RCC 7860 (cell line): ENCODE measurements at regions not wholly inside any gene's neighbourhood (a gene's known extent, or its start where the extent isn't known, plus 50 kb on each side); places are given as distances from the start of the nearest gene placed in this dataset.

Experiments used
- DNase-seq: peaks from one replicate; pipeline ENCODE4 v3.0.0-alpha.2; 2015; ENCODE audit warnings: low spot score
- FAIRE-seq: peaks from 2 replicates; lab custom pipeline; 2012; peaks lifted over from hg19 to GRCh38; lab: Jason Lieb, UNC

- no peak for FAIRE-seq
- DNase-seq, result no peak
Measured at GRCh38 chr3:135458541-135459322, 506.8 kb upstream of the PPP2R3A start.

- DNase-seq (no peak), FAIRE-seq (no peak)
Measured at GRCh38 chr3:135460273-135460672, 505.3 kb upstream of the PPP2R3A start.

DNA sequence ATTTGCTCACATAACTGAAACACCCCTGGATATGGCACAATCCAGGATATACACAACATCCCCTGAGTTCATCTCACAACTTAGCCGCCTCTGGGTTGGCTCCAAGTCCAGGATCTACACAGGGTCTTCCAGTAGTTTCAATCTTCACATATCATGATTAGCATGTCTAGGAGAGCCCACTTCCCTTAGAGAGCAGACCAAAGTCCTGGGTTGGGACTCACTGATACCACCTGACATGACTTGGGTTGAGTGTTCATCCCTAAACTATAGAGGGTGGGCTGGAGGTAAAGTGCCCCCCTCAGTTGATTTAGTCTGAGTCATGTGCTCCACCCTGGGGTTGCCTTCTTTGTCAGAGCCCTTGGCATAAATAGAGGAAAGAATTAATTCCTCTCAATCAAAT, 493.6 kb upstream of the PPP2R3A start:
- DNase-seq (no peak), FAIRE-seq (no peak)

- FAIRE-seq (no peak), DNase-seq (no peak)
Measured at GRCh38 chr3:135473449-135473848, 492.1 kb upstream of the PPP2R3A start.

GRCh38 chr3:135487261-135487660, 478.3 kb upstream of the PPP2R3A start:
- no peak for FAIRE-seq
- no peak for DNase-seq

DNA sequence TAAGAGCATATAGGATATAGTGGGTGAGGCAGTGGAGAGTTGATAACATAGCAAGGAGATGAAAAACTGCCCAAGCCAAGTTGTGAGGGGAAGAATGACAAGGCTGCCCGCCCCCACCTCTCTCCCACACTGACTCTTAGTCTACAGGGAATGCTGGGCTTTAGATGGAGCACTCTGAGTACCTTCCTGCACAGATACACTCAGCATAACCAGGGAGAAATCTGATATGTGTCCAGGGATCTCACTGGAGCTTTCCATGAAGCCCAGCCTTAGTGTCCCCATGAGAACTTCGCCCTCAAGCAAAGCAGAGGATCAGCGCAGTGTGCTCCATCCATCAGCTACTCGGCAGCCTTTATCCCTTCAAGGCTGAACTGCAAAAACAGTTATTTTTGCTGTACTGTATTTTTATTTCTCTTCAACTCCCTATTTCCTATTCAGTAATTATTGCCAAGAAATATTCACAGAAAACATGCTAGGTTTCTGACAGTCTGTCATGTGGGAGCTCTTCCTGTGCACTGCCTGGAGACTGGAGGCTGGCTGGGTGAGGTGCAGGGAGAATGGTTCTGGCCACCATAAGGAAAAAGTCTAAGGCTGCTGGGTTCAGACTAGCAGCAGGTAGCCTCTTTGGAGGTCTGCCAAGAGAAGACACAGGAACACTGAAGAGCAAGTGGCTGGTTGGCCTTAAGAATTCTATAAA, 475.2 kb upstream of the PPP2R3A start:
- DNase-seq (no peak), FAIRE-seq (no peak)

DNA sequence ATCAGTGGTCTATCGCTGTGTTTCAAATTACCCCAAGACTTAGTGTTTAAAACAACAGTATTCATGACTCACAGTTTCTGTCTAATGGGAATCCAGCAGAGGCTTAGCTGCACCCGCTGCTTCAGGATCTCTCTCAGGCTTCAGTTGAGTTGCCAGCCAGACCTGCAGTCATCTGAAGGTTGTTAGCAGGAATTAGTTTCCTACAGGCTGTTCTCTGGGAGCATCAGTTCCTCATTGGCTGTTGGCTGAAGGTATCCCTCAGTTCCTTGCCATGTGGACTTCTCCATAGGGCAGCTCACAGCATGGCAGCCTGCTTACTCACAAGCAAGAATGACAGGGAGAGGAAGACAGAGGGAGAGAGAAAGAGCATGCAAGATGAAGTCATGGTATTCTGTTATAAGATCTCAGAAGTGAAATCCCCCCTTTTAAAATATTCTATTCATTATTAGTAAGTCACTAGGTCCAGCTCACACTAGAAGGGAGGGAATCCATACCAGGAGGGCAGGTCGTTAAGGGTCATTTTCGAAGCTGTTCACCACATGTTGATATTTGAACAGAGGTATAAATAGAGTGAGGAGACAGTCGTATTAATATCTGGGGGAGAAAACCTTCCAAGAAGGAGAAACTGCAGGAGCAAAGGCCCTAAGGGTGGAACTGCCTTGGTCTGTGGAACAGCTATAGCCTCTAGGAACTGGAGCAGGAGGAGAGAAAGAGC, 473.9 kb upstream of the PPP2R3A start:
- FAIRE-seq (no peak), DNase-seq (no peak)

GRCh38 chr3:135495891-135496290, 469.6 kb upstream of the PPP2R3A start:
- no peak for FAIRE-seq
- DNase-seq, result no peak

DNA sequence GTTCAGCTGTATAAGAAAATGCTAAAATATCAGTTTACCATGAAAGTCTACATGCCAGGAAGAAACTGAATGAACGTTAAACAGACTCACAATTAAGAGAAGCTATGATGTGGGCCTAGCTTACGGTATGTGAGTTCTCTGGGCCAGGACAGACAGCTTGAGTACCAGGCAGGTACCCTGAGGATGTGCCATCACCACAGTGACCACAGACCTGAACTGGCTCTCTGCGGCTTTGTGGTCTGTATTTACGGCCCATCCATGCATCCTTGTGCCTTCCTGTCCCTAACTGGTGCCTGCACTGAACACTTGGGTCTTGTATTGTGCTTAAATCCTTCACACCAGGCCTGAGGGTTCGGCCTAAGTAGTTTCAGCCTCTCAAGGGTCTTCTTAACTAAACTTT, 467.5 kb upstream of the PPP2R3A start:
- FAIRE-seq (no peak), DNase-seq (no peak)

GRCh38 chr3:135499426-135499825, 466.1 kb upstream of the PPP2R3A start:
- no peak for DNase-seq
- FAIRE-seq, result no peak

DNA sequence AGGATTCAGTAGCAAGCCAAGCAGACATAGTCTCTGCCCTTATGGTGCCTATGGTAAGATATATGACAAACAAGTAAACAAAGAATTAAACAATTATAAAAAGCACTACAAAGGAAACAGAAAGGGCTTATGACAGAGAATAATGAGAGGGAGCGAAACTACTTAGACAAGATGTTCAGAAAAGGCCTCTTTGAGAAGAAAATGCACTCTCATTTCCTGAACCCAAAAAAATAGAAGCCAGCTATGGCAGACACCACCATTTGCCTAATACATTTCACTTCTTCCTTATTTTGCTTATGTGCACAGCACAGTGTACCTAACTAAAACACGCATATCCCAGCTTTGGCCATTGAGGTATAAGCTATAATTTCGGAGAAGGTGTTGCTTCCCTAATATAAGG, 465.5 kb upstream of the PPP2R3A start:
- DNase-seq, result no peak
- no peak for FAIRE-seq

DNA sequence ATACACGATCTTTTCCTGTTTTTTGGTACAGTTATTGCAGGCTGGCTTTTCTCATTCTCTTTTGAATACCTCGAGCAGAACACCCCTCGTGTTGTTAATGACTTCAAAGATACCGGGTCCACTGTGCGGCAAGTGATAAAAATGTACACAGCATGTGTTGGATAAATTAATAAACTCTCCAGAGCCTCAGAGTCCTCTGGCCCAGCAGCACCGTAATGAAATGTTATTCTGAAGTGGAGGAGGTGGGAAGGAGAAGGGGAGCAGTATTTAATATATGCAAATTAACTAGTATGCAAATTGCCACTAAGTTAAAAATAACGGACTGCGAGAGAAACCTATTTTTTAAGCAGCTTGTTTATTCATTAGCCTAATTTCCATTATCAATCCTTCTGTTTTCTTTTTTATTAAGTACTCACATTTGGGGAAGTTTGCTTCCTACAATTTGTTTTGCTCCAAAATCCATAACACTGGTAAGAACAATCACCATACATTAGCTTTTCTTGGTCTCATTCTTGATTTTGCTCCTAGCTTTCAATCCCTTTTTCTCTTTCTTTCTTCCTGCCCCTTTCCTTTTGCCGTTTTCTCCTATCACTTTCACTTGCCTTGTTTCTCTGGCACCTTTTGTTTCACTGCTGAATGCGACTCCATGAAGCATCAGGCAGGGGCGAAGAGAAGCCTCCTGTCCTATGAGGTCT, 462.3 kb upstream of the PPP2R3A start:
- no peak for DNase-seq
- FAIRE-seq, result no peak

DNA sequence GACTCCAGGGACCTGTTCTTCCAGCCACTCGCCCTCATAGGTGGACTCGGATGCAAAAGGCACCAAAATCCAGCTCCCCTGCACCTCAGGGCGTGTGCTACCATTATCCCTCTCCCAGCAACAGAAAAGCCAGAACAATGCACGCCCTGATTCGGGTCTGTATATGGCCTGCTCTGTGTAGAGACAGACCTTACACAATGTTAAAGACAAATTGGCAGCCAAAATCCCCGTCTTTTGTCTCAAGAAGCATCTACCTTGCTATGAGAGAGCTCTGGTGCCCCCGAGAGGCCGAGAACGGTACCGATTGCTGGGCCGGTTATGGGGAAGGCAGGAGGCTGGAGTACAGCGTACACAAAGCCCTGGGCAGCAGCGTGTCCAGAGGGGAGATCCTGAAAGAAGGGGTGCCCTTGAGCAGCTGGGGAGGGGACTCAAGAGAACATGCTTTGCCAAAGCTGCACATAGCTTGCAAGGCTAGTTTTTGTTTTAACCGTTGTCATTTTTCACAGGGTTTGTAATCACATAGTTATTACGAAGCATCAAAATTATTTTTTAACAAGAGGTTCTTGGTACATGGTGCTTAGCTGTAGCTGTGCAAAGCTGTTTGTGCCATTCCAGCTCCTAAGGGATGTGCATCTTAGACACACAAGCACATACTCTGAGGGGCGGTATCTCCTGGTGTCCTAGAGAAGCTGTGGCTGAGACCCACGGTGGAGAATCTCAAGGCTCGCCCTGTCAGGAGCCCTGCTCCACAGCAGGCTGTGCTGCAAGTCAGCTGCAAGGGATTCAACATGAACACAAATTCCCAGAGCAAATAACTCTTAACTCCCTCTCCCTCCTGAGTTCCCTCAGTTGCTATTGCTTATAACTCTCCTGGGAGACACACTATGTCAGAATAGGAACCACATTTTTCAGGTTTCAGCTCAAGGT, 461.5 kb upstream of the PPP2R3A start:
- no peak for FAIRE-seq

DNA sequence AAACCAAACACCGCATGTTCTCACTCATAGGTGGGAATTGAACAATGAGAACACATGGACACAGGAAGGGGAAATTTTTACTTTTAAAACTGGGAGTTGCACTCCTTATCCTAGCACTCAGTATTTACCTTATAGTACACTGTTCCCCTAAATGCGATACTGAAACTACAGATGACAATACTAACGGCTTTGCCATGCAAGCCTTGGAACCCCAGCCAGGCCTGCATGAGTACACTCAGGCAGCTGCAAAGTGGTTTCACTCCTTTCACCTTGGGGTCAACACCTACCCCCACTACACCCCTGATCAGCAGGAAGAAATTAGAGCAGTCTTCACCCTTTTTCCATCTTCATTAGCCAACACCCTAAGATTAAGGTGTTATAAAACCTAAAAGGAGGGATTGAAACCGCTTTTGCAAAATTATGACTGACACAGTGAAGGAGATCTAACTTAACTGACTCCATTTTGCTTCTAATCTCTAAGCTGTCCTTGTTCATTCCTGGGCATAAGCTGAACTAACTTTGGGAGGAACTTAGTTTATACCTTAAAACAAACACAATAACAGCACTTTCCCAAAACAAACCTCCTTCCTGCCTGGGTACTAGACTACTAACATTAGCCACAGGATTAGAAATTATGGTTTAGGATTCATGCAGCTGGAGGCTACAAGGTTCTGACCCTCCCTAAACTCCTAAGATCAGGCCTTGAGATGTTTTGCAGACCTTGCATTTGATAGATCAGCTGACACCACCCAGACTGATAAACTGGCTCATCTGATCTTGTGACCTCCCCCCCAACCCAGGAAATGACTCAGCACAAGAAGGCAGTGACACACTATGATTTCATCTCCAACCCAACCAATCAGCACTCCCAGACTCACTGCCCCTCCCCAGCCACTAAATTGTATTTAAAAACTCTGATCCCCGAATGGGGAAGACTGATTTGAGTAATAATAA, 452.1 kb upstream of the PPP2R3A start:
- DNase-seq, result peak; percentile 58
- FAIRE-seq, result no peak

More for the DNA sequence above, 461.5 kb upstream of the PPP2R3A start:
- DNase-seq, result peak; percentile 18

- DNase-seq (no peak), FAIRE-seq (no peak)
Measured at GRCh38 chr3:135514060-135514448, 451.5 kb upstream of the PPP2R3A start.

GRCh38 chr3:135516143-135516542, 449.4 kb upstream of the PPP2R3A start:
- no peak for FAIRE-seq

DNA sequence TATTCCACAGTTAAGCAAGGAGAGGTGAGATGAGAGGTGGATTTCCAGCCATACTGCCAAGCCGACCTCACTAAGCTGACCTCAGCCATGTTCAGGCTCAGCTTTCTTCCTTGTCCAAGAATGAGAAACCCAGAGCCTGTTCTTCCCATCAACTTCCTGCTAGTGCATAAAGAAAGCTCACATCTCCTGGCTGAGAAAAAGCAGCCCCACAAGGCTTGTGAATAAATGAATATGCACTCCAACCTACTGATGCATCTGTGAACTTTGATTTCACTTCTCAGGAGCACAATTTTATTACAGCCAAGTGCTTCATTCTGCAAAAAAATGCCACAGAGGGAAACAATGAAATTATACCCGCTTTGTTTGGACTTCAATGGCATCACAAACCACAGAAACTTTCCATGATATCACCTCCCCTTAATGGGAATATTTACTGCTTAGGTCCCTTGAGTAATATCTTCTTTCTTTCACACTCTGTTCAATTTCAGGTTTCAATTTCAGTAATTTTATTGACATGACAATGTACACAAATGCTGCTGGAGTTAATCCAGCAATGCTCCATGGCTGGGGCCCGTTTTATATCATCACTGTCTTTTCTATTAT, 437.0 kb upstream of the PPP2R3A start:
- FAIRE-seq (no peak), DNase-seq (no peak)

More at GRCh38 chr3:135516143-135516542, 449.4 kb upstream of the PPP2R3A start:
- no peak for DNase-seq

DNA sequence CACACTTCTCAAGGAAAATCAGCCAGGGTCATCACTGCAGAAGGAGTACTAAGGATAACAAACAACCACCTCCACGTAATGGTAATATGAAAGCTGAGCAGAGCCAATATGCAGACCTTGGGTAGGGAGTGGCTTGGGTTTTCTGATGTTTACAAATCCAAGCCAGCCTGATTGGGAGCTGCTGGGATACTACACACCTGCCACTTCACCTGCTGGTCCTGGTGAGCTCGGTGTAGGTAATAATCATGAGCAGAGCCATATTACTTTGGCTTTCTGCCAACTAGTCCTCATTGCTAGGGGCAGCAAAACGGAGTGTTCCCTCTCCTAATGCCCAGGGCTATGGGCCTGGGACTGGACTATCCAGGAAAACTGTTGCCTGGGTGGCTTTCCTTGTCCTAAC, 433.5 kb upstream of the PPP2R3A start:
- DNase-seq, result no peak
- FAIRE-seq, result no peak

GRCh38 chr3:135538123-135538522, 427.4 kb upstream of the PPP2R3A start:
- no peak for FAIRE-seq
- no peak for DNase-seq
